HPDE6-E6E7 (cell line): ENCODE measurements at regions not wholly inside any gene's neighbourhood (a gene's known extent, or its start where the extent isn't known, plus 50 kb on each side); places are given as distances from the start of the nearest gene placed in this dataset.

Experiments used
- DNase-seq: peaks from one replicate; pipeline ENCODE4 v3.0.0; 2011; ENCODE audit warnings: missing footprints; ENCODE audit errors: extremely low spot score

- DNase-seq: no peak
Observed at GRCh38 chr6:139855671-139856311, 481.3 kb upstream of the CITED2 start.

DNA sequence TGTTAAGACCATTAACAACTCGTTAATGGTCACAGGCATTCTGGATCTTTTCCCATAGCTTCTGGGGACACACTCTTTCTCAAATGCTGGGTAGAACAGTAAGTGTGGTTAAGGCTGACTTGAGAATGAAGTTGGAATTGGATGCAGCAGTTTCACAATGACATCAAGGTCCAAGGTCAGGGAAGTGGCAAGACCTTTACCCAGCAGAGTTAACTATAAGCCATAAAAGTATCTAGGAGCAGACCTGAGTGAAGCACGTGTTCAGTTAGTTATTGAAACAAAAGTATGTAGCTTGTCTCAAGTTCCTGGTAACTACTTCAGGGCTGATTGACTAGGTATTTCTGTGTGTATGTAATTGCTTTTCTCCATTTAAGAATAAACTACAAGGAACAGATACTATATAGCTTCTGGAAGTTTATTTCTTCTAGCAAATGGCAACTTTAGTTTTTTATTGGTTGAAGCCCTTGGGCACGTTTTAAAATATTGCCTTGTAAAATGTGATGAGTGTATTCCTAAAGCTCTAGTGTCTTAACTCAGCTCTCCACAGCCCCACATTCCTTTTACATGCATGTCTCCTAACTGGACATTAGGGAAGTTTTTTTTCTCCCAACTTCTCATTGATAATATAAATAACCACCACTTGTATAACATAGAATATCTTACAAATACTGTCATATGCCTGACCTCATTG, 479.0 kb upstream of the CITED2 start:
- no peak for DNase-seq

- no peak for DNase-seq
Observed at GRCh38 chr6:139852488-139853140, 478.2 kb upstream of the CITED2 start.

DNA sequence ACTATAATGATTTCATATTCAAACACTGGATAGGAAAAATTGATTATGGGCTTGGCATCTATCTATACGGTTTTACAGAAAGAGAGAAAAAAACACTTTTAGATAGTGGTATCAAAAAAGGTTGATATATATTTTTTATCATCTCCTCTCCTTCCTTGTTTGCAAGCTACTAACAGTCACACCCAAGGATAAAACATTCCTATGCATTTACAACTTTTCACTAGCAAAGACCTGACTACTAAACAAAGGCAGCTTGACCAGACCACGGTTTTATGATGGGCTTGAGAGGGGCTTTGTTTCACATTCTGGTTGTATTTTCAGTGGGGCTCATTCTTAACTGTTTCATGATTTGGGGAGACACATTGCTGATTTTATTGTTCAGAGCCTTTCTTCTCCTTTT, 477.6 kb upstream of the CITED2 start:
- DNase-seq: no peak

DNA sequence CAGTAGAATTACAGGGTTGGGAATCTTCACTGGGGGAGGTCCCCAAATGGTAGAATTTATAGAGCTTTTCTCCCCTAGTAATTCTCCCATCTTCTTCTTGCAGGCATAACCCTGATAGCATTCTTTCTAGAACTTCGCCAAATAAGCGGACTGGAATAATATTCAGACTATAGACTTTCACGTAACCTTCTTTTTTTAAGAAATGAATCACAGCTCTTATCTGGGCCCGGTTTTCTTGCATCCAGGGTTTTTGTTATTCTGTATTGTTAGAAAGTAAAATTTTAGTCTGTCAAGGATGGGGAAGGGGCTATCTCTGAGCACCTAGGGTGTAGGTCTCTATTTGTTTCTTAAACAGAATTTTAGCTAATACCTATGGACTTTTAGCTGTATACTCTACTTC, 476.8 kb upstream of the CITED2 start:
- DNase-seq: no peak

DNA sequence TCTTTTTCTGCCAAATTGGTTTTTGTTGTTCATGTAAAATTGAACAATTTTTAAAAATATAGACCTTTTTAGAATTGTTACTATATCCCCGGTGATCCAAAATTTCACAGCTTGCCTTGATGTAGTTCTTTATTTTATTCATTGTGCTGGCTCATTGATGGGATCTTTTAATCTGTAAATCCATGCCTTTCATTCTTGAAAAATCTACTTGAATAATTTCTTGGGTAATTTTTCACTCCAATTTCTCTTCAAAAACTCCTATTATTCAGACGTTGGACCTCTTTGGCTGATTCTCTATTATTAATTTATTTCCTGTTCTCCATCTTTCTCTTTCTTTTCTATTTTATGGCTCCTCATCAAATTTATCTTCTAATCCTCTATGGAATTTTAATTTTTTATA, 476.1 kb upstream of the CITED2 start:
- DNase-seq: no peak

DNA sequence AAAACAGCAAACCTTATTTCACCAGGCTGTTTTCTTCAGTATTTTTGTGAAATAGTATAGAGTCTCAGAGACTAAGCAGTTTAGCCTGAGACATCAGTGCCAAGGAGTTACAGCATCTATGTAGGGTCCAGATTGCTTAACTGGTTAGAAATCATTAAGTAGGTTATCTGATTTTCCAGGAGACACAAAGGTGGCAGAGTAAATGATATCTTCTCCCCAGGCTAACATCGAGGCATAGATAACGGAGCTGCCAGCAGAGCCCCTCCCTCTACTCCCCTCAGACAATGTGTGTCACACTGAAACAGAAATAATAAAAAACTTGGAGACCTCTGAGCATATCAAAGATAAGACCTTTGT, 473.0 kb upstream of the CITED2 start:
- no peak for DNase-seq

- DNase-seq: no peak
Observed at GRCh38 chr6:139846538-139847456, 472.3 kb upstream of the CITED2 start.

DNA sequence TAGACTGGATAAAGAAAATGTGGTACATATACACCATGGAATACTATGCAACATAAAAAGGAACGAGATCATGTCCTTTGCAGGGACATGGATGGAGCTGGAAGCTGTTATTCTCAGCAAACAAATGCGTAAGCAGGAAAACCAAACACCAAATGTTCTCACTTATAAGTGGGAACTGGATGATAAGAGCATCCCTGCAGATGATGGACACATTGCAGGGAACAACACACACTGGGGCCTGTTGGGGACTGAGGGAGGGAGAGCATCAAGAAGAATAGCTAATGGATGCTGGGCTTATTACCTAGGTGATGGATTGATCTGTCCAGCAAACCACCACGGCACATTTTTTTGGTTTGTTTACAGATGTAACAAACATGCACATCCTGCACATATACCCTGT, 470.5 kb upstream of the CITED2 start:
- DNase-seq: no peak

GRCh38 chr6:139841794-139842215, 467.4 kb upstream of the CITED2 start:
- no peak for DNase-seq

DNA sequence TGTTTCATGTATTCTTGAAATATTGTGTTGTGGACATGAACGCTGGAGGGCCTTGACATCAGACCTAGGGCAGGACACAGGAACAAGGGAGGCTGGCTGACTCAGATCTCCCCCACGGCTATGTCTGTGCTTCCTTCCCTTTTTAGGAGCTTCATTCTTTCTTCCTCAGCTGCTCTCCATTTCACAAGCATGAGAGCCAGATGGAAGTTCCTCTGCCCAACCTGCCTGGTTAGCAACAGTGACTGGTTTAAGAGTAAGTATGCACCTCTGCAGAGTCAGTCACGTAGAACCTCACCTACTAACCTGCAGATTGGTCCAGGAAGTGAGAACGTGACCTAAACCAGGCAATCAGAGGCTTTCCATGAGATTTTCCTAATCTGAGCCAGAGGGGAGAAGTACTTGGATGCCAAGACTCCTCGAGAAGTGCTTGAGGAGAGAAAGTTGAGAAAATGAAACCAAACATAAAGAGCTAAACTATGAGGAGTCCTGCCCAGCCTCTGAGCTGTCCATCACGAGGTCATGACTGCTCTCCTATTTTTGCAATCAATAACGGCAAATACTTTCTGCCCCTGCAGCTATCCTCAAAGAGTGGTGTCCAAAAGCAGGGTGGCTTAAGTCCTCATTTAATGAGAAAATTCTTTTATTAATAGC, 465.2 kb upstream of the CITED2 start:
- no peak for DNase-seq

GRCh38 chr6:139834232-139834631, 459.8 kb upstream of the CITED2 start:
- DNase-seq: no peak

- DNase-seq: no peak
Observed at GRCh38 chr6:139833592-139833991, 459.1 kb upstream of the CITED2 start.

DNA sequence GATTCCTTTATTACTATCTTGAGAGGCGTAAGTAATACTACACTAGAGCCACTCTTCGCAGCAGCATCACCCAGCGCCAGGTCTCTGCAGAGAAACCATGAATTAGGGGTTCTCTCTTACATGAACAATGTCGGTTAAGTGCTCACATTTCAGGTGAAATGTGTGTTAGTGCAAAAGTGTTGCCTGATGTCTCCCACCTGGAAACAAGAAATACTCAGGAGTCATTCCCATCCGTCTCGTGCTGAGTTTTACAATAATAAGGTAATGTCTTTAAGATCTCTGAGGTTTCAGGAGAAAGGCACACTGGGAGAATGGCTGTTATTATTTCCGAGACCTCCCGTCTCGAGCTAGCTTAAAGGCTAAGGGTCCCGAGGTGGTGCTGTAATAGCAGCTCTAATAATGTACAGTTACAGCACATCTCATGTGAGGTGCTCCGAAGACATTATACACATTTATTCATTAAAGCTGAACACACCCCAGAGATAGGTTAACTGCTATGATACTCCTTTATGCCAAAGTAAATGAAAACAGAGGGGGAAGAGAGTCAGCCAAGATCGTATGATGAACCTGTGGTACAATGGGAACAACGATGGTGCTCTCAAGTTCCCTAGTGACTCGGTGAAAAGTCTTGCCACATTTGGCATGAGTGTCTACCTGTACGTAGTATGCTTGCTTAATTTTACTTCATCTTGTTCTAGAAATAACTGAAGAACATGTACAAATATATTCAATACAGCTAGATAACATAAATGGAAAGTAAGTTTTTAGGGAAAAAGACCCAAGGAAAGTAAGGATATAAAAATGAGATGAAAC, 458.3 kb upstream of the CITED2 start:
- DNase-seq: no peak

DNA sequence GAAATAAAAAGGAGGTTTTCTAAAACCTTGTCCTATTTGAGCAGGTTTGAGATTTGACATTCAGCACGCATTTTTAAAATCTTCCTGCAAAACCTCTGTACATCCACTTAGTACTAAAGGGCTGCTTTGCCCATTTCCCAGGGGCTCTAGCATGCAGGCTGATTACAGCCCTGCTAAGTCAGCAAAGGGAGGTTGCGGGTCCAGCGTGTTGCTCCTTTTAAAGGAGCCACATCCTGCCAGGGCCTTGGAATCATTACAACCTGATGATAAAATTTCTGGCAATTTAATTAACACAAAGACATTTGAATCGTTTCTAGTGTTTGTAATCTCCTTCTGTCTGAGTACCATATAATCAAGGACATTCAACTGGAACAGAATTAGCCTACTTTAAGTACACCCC, 455.1 kb upstream of the CITED2 start:
- no peak for DNase-seq

DNA sequence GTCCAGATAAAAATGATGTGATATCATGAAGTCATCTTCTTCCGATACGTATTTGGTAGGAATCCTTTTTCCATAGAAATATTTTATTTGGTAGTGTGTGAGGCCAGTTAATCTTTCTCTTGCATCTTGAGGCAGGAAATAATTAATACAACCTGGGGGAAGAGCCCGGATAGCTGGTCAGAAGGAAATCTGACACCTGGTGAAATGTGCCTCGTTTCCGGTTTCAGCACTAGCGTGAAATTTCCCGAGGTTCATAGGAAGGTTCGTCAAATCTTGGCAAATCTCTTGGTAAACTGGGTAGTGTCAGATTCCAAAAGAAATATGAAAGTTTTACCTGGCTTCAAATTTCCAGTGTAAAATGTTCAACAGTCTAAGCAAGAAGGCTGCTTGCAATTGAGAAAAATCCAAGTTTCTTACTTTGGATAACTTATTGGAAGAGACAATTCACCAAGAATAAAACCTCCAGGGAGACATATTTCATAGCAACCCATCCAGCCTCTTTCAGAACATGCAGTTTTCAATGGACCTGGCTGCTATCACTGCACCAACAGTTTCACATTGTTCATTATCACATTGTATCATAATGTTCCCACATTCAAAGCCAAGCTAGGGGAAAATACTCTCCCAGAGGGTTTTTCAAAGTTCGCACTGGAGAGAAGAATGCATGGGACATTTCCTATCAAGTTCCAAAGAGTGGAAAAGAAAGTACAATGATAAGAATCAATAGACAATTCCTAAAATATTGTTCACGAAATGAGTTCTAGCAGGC, 454.5 kb upstream of the CITED2 start:
- DNase-seq: no peak

GRCh38 chr6:139825935-139826374, 451.5 kb upstream of the CITED2 start:
- DNase-seq: no peak

- no peak for DNase-seq
Observed at GRCh38 chr6:139824864-139825263, 450.4 kb upstream of the CITED2 start.

DNA sequence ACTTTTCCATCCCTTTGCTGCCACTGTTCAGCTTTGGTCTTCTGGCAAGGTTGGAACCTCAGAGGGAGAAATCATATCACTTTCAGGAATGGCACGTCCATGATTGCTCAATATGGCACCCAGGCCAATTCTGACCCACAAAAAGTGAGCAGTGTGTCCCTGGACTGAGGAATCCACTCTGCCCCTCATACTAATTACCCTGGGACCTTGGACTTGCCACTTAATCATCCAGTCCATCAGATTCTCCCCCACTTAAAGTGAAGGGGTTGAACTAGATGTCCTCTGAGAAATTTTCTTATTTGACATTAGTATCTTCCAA, 449.3 kb upstream of the CITED2 start:
- DNase-seq: no peak
